Astrocyte of the spinal cord (primary cell): ENCODE measurements at regions not wholly inside any gene's neighbourhood (a gene's known extent, or its start where the extent isn't known, plus 50 kb on each side); places are given as distances from the start of the nearest gene placed in this dataset.
"Not testable (repeated sequence)": the region's sequence is repeated elsewhere in the genome, so short reads cannot be mapped to it uniquely, and the experiment has no call there.

Source experiments
- DNase-seq: peaks from one replicate; pipeline ENCODE4 v3.0.0; 2011; ENCODE audit warnings: low read depth, low spot score
- H3K4me3 ChIP-seq: 2 replicates; pipeline ENCODE4 v1.5.1; 2011; ENCODE audit warnings: low read depth, mild to moderate bottlenecking, low read length, moderate library complexity
- in situ Hi-C: cut with HindIII; loops from 2 replicates; pipeline ENCODE4 v1.10.0; 2017; ENCODE audit warnings: low sequenced_read_pairs
- TF ChIP-seq, protein P1 (sequence below): IDR thresholded peaks from 2 replicates; pipeline ENCODE4 v1.5.1; 2012; ENCODE audit warnings: low read depth, mild to moderate bottlenecking, low read length, inconsistent platforms

DNA sequence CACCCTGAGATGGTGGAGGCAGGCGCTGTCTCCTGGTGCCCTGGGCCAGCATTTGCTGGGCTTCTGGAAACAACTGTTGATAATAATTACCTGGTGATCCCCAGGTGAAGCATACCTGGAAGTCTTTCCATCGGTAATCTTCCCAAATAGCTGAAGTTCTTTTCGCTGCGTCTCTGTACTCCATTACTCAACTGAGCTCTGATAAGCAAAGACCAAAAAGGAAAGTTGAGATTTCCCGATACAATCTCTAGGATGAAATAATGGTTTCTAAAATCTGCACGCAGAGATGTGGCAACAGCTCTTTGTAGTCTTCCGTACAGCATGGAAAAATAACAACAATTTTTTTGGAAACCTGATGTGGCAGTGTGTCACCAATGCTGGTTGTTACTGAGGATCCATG lies 226.5 kb downstream of the GATA3 start:
- no peak overlapping the region for H3K4me3 ChIP-seq
- TF ChIP-seq, protein P1, sequence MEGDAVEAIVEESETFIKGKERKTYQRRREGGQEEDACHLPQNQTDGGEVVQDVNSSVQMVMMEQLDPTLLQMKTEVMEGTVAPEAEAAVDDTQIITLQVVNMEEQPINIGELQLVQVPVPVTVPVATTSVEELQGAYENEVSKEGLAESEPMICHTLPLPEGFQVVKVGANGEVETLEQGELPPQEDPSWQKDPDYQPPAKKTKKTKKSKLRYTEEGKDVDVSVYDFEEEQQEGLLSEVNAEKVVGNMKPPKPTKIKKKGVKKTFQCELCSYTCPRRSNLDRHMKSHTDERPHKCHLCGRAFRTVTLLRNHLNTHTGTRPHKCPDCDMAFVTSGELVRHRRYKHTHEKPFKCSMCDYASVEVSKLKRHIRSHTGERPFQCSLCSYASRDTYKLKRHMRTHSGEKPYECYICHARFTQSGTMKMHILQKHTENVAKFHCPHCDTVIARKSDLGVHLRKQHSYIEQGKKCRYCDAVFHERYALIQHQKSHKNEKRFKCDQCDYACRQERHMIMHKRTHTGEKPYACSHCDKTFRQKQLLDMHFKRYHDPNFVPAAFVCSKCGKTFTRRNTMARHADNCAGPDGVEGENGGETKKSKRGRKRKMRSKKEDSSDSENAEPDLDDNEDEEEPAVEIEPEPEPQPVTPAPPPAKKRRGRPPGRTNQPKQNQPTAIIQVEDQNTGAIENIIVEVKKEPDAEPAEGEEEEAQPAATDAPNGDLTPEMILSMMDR = no peak
- no peak for DNase-seq
- in situ Hi-C loops = no loop called here

- in situ Hi-C loops = no loop called here
- no peak overlapping the region for H3K4me3 ChIP-seq
- TF ChIP-seq, protein P1 = no peak
- DNase-seq = no peak
These were observed 227.9 kb downstream of the GATA3 start for GRCh38 chr10:8282340-8282739.

DNA sequence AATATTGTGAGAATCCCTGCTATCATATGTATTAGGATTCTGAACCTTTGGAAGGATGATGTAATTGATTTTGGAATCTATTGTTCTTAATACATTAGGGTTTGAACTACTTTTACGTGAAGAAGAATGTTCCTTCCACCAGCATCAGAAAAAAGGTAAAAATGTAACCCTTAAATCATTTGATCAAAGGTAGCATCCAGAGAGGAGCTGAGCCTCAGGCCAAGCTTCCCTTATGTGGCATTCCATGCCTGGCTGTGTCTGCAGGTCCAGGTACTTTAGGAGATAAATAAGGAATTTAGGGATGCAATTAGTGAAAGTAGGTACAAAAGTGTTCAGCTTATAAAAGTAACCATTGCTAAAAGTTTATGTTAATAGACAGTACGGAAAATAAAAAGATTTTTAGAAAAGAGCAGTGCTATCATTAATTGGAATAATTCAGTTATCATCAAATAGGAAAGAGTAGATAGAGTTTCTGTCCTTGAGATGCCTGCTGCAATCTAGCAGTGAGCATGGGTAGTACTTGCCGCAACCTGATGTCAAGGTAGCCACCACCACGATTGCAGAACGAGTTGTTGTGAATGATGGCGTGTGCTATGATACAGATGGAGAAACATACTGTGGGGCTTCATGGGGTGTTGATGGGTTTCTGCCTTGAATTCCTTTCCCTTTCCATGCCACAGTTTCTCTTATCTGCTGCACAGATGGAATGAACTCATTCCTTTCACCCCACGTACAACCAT lies 228.8 kb downstream of the GATA3 start:
- TF ChIP-seq, protein P1 = no peak
- DNase-seq = no peak
- no peak overlapping the region for H3K4me3 ChIP-seq
- in situ Hi-C loops = no loop called here

DNA sequence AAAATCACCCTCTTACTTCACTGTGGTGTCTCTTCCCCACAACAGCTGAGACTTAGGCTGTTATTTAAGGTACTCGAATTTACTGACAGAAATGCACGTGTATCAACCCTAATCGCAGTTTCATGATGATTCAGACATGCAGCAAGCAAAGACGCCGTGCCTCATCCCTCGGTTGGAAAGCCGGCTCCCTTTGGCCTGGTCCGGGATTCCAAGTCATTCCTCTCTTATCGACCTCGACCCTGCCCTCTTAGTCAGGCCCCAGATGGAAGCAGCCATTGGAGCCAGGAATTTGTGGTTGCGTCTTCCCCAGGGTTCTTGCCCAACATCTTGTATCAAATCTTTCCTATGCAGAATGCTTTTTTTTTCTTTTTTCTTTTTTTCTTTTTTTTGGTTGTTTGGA lies 229.5 kb downstream of the GATA3 start:
- in situ Hi-C loops = no loop called here
- no peak for DNase-seq
- H3K4me3 ChIP-seq = no peak overlapping the region
- TF ChIP-seq, protein P1 = no peak

- in situ Hi-C loops, H3K4me3 ChIP-seq, DNase-seq: not testable (repeated sequence)
These were observed 231.5 kb downstream of the GATA3 start for GRCh38 chr10:8285970-8286369.

GRCh38 chr10:8288600-8288999 lies 234.1 kb downstream of the GATA3 start:
- TF ChIP-seq, protein P1 = no peak
- no peak overlapping the region for H3K4me3 ChIP-seq
- no peak for DNase-seq
- in situ Hi-C loops = no loop called here

DNA sequence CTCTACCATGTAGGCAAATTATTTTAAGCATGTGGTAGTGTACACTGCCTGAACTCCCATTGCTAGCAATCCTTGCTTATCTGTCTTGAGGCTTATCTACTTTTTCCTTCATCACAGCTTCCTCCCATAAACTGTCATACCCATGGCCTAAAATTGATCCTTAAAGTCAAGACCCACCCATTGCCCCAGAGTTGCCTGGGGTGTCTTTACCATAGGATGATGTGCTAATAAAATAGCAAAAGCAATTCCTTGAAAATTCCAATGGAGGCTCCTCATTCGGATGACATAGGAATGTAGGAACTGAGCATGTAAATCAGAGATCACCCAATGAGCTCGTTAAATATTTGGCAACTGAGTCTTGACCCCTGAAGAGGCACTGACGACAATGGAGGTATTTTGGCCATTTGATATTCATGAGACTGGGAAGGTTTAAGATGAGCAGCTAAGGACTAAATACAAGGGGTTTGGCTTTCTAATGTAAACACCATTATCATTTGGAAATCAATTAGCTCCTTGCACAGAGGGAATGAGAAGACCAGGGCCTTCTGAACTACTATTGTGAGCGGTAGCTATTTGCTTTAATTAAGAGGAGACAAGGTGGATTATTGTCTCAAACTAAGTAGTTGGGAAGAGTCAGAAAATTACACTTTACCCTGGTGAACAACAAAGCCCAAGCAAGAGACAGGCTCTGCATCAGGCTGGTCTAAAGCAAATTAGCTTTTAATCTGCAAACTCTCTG lies 234.9 kb downstream of the GATA3 start:
- no peak for DNase-seq
- in situ Hi-C loops = no loop called here
- no peak overlapping the region for H3K4me3 ChIP-seq
- TF ChIP-seq, protein P1 = no peak
